OCI-LY1 (cell line): ENCODE measurements at regions not wholly inside any gene's neighbourhood (a gene's known extent, or its start where the extent isn't known, plus 50 kb on each side); places are given as distances from the start of the nearest gene placed in this dataset.
"Not testable (repeated sequence)": the region's sequence is repeated elsewhere in the genome, so short reads cannot be mapped to it uniquely, and the experiment has no call there.

Experiments
- H2AFZ ChIP-seq: fragments of 200-600 bp; sonication (generic), shearing (Covaris generic); 2 replicates; pipeline ENCODE4 v1.6.0; 2014; ENCODE audit warnings: antibody characterized with exemption, mild to moderate bottlenecking, low read length
- H3F3A ChIP-seq: fragments of 200-600 bp; sonication (generic), shearing (Covaris generic); 2 replicates; pipeline ENCODE4 v1.6.0; 2014; ENCODE audit warnings: mild to moderate bottlenecking, antibody characterized with exemption, low read length, moderate library complexity; ENCODE audit not compliant: insufficient read depth
- H3K27ac ChIP-seq: fragments of 200-600 bp; sonication (generic); 2 replicates; pipeline ENCODE4 v1.5.1; 2014; ENCODE audit warnings: low read length, mixed run types, mild to moderate bottlenecking, low read depth; ENCODE audit not compliant: poor library complexity, severe bottlenecking
- H3K27me3 ChIP-seq: fragments of 200-600 bp; sonication (generic); 2 replicates; pipeline ENCODE4 v1.6.0; 2014; ENCODE audit warnings: antibody characterized with exemption, mild to moderate bottlenecking, low read length, moderate library complexity; ENCODE audit not compliant: insufficient read depth
- H3K36me3 ChIP-seq: fragments of 200-600 bp; sonication (generic); 2 replicates; pipeline ENCODE4 v1.6.1; 2014; ENCODE audit warnings: mild to moderate bottlenecking, antibody characterized with exemption, low read length, moderate library complexity, mixed read lengths; ENCODE audit not compliant: insufficient read depth
- H3K4me1 ChIP-seq: fragments of 200-600 bp; sonication (generic); 2 replicates; pipeline ENCODE4 v1.5.1; 2014; ENCODE audit warnings: mild to moderate bottlenecking, low read length, moderate library complexity; ENCODE audit not compliant: insufficient read depth, severe bottlenecking
- H3K4me2 ChIP-seq: fragments of 200-600 bp; sonication (generic), shearing (Covaris generic); 2 replicates; pipeline ENCODE4 v1.6.1; 2014; ENCODE audit warnings: low read length
- H3K4me3 ChIP-seq: fragments of 200-600 bp; sonication (generic); 2 replicates; pipeline ENCODE4 v1.5.1; 2014; ENCODE audit warnings: low read length, low read depth, mild to moderate bottlenecking, mixed read lengths; ENCODE audit not compliant: poor library complexity, severe bottlenecking
- H3K79me2 ChIP-seq: fragments of 200-600 bp; shearing (Covaris generic); 2 replicates; pipeline ENCODE4 v1.6.1; 2016; ENCODE audit warnings: mixed run types, low read length, mixed read lengths; ENCODE audit not compliant: insufficient read depth
- H3K9ac ChIP-seq: fragments of 200-600 bp; sonication (generic), shearing (Covaris generic); 2 replicates; pipeline ENCODE4 v1.6.1; 2014; ENCODE audit warnings: mild to moderate bottlenecking, low read length, mixed read lengths
- H3K9me2 ChIP-seq: fragments of 200-600 bp; sonication (generic), shearing (Covaris generic); 2 replicates; pipeline ENCODE4 v1.6.1; 2014; ENCODE audit warnings: low read depth, mild to moderate bottlenecking, low read length, mixed read lengths
- H3K9me3 ChIP-seq: fragments of 200-600 bp; shearing (Covaris generic); 2 replicates; pipeline ENCODE4 v1.6.1; 2014; ENCODE audit warnings: low read length, mixed read lengths
- H4K20me1 ChIP-seq: fragments of 200-600 bp; sonication (generic), shearing (Covaris generic); 2 replicates; pipeline ENCODE4 v1.6.0; 2016; ENCODE audit warnings: mild to moderate bottlenecking, low read length; ENCODE audit not compliant: insufficient read depth
- EZH2 ChIP-seq: fragments of 200-600 bp; sonication (generic), shearing (Covaris generic); IDR thresholded peaks from 2 replicates; pipeline ENCODE4 v1.8.0; 2017; ENCODE audit warnings: borderline replicate concordance, mixed run types, mild to moderate bottlenecking, antibody characterized with exemption, low read length, moderate library complexity, mixed read lengths
- TF ChIP-seq, protein P1 (sequence below): fragments of 200-600 bp; sonication (generic), shearing (Covaris generic); IDR thresholded peaks from 2 replicates; pipeline ENCODE4 v1.5.1; 2017; ENCODE audit warnings: mild to moderate bottlenecking, antibody characterized with exemption, low read length, moderate library complexity, mixed read lengths

DNA sequence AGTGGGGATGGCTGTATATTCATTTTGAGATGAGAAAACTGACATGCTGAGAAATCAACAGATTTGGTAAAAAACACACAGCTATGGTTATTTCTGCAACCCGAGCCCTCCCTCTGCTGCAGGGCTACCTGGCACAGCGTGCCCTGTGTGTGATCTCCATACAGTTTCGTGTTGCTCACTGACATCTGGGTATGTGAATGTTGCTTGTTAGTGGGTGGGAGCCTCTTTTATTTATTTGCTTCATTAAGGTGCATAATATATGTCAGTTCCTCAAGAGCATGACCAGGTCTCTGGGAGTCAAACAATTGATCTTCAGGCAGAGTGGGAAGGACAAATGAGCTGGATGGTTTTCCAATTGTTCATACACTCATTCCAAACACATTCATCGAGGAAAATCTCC, 139.1 kb upstream of the FHL2 start:
- Histone ChIP-seq H3K79me2 (no peaks in the 10 kb centered on the region), H3K4me1 (no peaks in the 10 kb centered on the region), H3K36me3 (no peaks in the 10 kb centered on the region), H3K4me3 (no peak overlapping the region), H3K27ac (no peak overlapping the region), H4K20me1 (no peaks in the 10 kb centered on the region), H3K9me2 (no peaks in the 10 kb centered on the region), H3K9ac (no peak overlapping the region), H3K4me2 (no peak overlapping the region), H3K9me3 (no peaks in the 10 kb centered on the region), H3K27me3 (no peaks in the 10 kb centered on the region), H3F3A (no peaks in the 10 kb centered on the region), H2AFZ (no peak overlapping the region)
- no peak for TF ChIP-seq EZH2
- TF ChIP-seq, protein P1, sequence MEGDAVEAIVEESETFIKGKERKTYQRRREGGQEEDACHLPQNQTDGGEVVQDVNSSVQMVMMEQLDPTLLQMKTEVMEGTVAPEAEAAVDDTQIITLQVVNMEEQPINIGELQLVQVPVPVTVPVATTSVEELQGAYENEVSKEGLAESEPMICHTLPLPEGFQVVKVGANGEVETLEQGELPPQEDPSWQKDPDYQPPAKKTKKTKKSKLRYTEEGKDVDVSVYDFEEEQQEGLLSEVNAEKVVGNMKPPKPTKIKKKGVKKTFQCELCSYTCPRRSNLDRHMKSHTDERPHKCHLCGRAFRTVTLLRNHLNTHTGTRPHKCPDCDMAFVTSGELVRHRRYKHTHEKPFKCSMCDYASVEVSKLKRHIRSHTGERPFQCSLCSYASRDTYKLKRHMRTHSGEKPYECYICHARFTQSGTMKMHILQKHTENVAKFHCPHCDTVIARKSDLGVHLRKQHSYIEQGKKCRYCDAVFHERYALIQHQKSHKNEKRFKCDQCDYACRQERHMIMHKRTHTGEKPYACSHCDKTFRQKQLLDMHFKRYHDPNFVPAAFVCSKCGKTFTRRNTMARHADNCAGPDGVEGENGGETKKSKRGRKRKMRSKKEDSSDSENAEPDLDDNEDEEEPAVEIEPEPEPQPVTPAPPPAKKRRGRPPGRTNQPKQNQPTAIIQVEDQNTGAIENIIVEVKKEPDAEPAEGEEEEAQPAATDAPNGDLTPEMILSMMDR: no peak

- no peaks in the 10 kb centered on the region for H3K36me3 ChIP-seq
- no peak overlapping the region for H3K9ac ChIP-seq
- no peak overlapping the region for H3K4me3 ChIP-seq
- no peaks in the 10 kb centered on the region for H3K4me1 ChIP-seq
- TF ChIP-seq, protein P1: no peak
- no peak for TF ChIP-seq EZH2
- H4K20me1 ChIP-seq: no peaks in the 10 kb centered on the region
- no peaks in the 10 kb centered on the region for H3K79me2 ChIP-seq
- H3F3A ChIP-seq: no peaks in the 10 kb centered on the region
- no peak overlapping the region for H3K4me2 ChIP-seq
- no peak overlapping the region for H3K27ac ChIP-seq
- no peaks in the 10 kb centered on the region for H3K9me3 ChIP-seq
- no peak overlapping the region for H2AFZ ChIP-seq
- H3K27me3 ChIP-seq: no peaks in the 10 kb centered on the region
- no peaks in the 10 kb centered on the region for H3K9me2 ChIP-seq
Measured at GRCh38 chr2:105537466-105537865, 138.6 kb upstream of the FHL2 start.

GRCh38 chr2:105536175-105536574, 137.3 kb upstream of the FHL2 start:
- no peak overlapping the region for H3K27ac ChIP-seq
- H4K20me1 ChIP-seq: no peaks in the 10 kb centered on the region
- H3K9me2 ChIP-seq: no peaks in the 10 kb centered on the region
- H3K36me3 ChIP-seq: no peaks in the 10 kb centered on the region
- H3F3A ChIP-seq: no peaks in the 10 kb centered on the region
- H3K4me1 ChIP-seq: no peaks in the 10 kb centered on the region
- no peak overlapping the region for H3K9ac ChIP-seq
- TF ChIP-seq, protein P1: no peak
- no peak for TF ChIP-seq EZH2
- H3K27me3 ChIP-seq: no peaks in the 10 kb centered on the region
- H3K9me3 ChIP-seq: no peaks in the 10 kb centered on the region
- no peak overlapping the region for H2AFZ ChIP-seq
- H3K4me3 ChIP-seq: no peak overlapping the region
- H3K4me2 ChIP-seq: no peak overlapping the region
- H3K79me2 ChIP-seq: no peaks in the 10 kb centered on the region

DNA sequence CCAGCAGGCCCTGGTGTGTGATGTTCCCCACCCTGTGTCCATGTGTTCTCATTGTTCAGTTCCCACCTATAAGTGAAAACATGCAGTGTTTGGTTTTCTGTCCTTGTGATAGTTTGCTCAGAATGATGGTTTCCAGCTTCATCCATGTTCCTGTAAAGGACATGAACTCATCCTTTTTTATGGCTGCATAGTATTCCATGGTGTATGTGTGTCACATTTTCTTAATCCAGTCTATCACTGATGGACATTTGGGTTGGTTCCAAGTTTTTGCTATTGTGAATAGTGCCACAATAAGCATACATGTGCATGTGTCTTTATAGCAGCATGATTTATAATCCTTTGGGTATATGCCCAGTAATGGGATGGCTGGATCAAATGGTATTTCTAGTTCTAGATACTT, 130.4 kb upstream of the FHL2 start:
- not testable (repeated sequence) for H3K4me2 ChIP-seq, H3K4me3 ChIP-seq, H3K79me2 ChIP-seq, H4K20me1 ChIP-seq, H3K27ac ChIP-seq, H3K36me3 ChIP-seq, H2AFZ ChIP-seq, H3K9me3 ChIP-seq, H3K4me1 ChIP-seq, H3K9me2 ChIP-seq, H3F3A ChIP-seq, H3K27me3 ChIP-seq, H3K9ac ChIP-seq
